SK-N-SH (cell line): ENCODE measurements at regions not wholly inside any gene's neighbourhood (a gene's known extent, or its start where the extent isn't known, plus 50 kb on each side); places are given as distances from the start of the nearest gene placed in this dataset.

Experiments
- CTCF ChIA-PET: fragments of 300-600, 350-600 bp; formaldehyde crosslinking; extraction: SDS; loops from one replicate; lab custom pipeline; 2021; lab: Yijun Ruan, JAX
- POLR2A ChIA-PET: fragments of 350-600 bp; sonication (Branson Sonifier 250); formaldehyde crosslinking; extraction: SDS; loops from one replicate; lab custom pipeline; 2020; ENCODE audit warnings: antibody characterized with exemption, inconsistent platforms; lab: Yijun Ruan, JAX
- DNase-seq: peaks from one replicate; pipeline ENCODE4 v3.0.0; 2012
- H2AFZ ChIP-seq: fragments of 200-600 bp; sonication (generic); 2 replicates; pipeline ENCODE4 v1.8.1; 2016; ENCODE audit warnings: antibody characterized with exemption, mild to moderate bottlenecking, low read depth
- H3F3A ChIP-seq: fragments of 200-600 bp; sonication (generic); replicated peaks from 2 replicates; pipeline ENCODE3; 2016; ENCODE audit warnings: antibody characterized with exemption, mild to moderate bottlenecking; ENCODE audit not compliant: insufficient read depth
- H3K27ac ChIP-seq, 2 experiments: fragments of 200-500 bp in 1 of 2; fragments of 200-600 bp in 1 of 2; sonication (Bioruptor generic) in 1 of 2; sonication (generic), shearing (Covaris generic) in 1 of 2; 2 replicates each; pipeline versions ENCODE4 v1.5.1 to v1.6.1; 2014 to 2016; ENCODE audit warnings: low read depth in 2 of 2, inconsistent platforms in 1 of 2, low read length in 1 of 2, mild to moderate bottlenecking in 1 of 2, mixed read lengths in 1 of 2
- H3K27me3 ChIP-seq: fragments of 200-600 bp; sonication (generic), shearing (Covaris generic); 2 replicates; pipeline ENCODE4 v1.6.1; 2016; ENCODE audit warnings: mixed run types; ENCODE audit not compliant: insufficient read depth
- H3K36me3 ChIP-seq, 2 experiments: fragments of 200-500 bp in 1 of 2; fragments of 200-600 bp in 1 of 2; sonication (Bioruptor generic) in 1 of 2; sonication (generic) in 1 of 2; replicated peaks in 1 of 2; 2 replicates each; pipeline versions ENCODE3 to v1.5.1; 2014 to 2016; ENCODE audit warnings: low read length in 1 of 2, mild to moderate bottlenecking in 1 of 2; ENCODE audit not compliant: insufficient read depth in 2 of 2, control insufficient read depth in 1 of 2
- H3K4me1 ChIP-seq, 2 experiments: fragments of 200-500 bp in 1 of 2; fragments of 200-600 bp in 1 of 2; sonication (Bioruptor generic) in 1 of 2; sonication (generic), shearing (Covaris generic) in 1 of 2; 2 replicates each; pipeline versions ENCODE4 v1.5.1 to v1.6.1; 2014 to 2016; ENCODE audit warnings: low read depth in 1 of 2, low read length in 1 of 2, mixed run types in 1 of 2; ENCODE audit not compliant: insufficient read depth in 2 of 2, control insufficient read depth in 1 of 2
- H3K4me2 ChIP-seq: fragments of 200-600 bp; sonication (generic), shearing (Covaris generic); 2 replicates; pipeline ENCODE4 v1.6.1; 2017; ENCODE audit warnings: mixed run types
- H3K4me3 ChIP-seq, 2 experiments: fragments of 200-500 bp in 1 of 2; fragments of 200-600 bp in 1 of 2; sonication (Bioruptor generic) in 1 of 2; sonication (generic), shearing (Covaris generic) in 1 of 2; 2 replicates each; pipeline versions ENCODE4 v1.5.1 to v1.8.1; 2014 to 2016; ENCODE audit warnings: low read depth in 2 of 2, inconsistent platforms in 1 of 2, low read length in 1 of 2, mild to moderate bottlenecking in 1 of 2, mixed read lengths in 1 of 2, moderate library complexity in 1 of 2
- H3K79me2 ChIP-seq: fragments of 200-600 bp; sonication (generic); 2 replicates; pipeline ENCODE4 v1.8.1; 2017; ENCODE audit warnings: mild to moderate bottlenecking; ENCODE audit not compliant: insufficient read depth
- H3K9ac ChIP-seq: fragments of 200-600 bp; sonication (generic); 2 replicates; pipeline ENCODE4 v1.6.1; 2017; ENCODE audit warnings: mixed run types
- H3K9me2 ChIP-seq: fragments of 200-600 bp; sonication (generic); 2 replicates; pipeline ENCODE4 v1.6.1; 2017; ENCODE audit warnings: mixed run types
- H3K9me3 ChIP-seq: fragments of 200-600 bp; sonication (generic); 2 replicates; pipeline ENCODE4 v1.6.1; 2017; ENCODE audit warnings: mixed run types, mild to moderate bottlenecking, moderate library complexity
- H4K20me1 ChIP-seq: fragments of 200-600 bp; sonication (generic); 2 replicates; pipeline ENCODE4 v1.6.1; 2017; ENCODE audit warnings: mild to moderate bottlenecking, mixed run types; ENCODE audit not compliant: insufficient read depth
- CHD2 ChIP-seq: fragments of 150-350 bp; IDR thresholded peaks from 2 replicates; pipeline ENCODE4 v1.6.1; 2018; ENCODE audit warnings: low read length; ENCODE audit not compliant: partially characterized antibody
- ELF1 ChIP-seq: IDR thresholded peaks from 2 replicates; pipeline ENCODE4 v1.4.0; 2012
- EZH2phosphoT487 ChIP-seq: fragments of 200-600 bp; sonication (generic); IDR thresholded peaks from 2 replicates; pipeline ENCODE4 v1.6.1; 2017; ENCODE audit warnings: low read depth, mixed run types, mild to moderate bottlenecking, antibody characterized with exemption, moderate library complexity, borderline replicate concordance
- FOXJ3 ChIP-seq: sonication (generic); formaldehyde crosslinking; IDR thresholded peaks from 2 replicates; pipeline ENCODE4 v1.5.1; 2020; ENCODE audit warnings: mild to moderate bottlenecking, missing genetic modification reagents
- JUND ChIP-seq: IDR thresholded peaks from 2 replicates; pipeline ENCODE4 v1.4.0; 2012
- MXI1 ChIP-seq: IDR thresholded peaks from 2 replicates; pipeline ENCODE4 v1.6.1; 2012; ENCODE audit warnings: mild to moderate bottlenecking, low read depth, low read length, improper control_type of control experiment
- NFIC ChIP-seq: IDR thresholded peaks from 2 replicates; pipeline ENCODE4 v1.4.0; 2012; ENCODE audit warnings: borderline replicate concordance
- POLR2AphosphoS5 ChIP-seq: IDR thresholded peaks from 2 replicates; pipeline ENCODE4 v1.6.1; 2012; ENCODE audit warnings: low read depth, low read length
- RAD21 ChIP-seq: IDR thresholded peaks from 2 replicates; pipeline ENCODE4 v1.6.1; 2012; ENCODE audit warnings: mild to moderate bottlenecking, low read length
- RCOR1 ChIP-seq: fragments of 150-350 bp; IDR thresholded peaks from 2 replicates; pipeline ENCODE4 v1.6.1; 2017; ENCODE audit warnings: antibody characterized with exemption, low read length
- SIN3A ChIP-seq: IDR thresholded peaks from 2 replicates; pipeline ENCODE4 v1.6.1; 2012; ENCODE audit warnings: low read depth, mild to moderate bottlenecking, low read length, moderate library complexity, borderline replicate concordance
- TAF1 ChIP-seq: IDR thresholded peaks from 2 replicates; pipeline ENCODE4 v1.6.1; 2012; ENCODE audit warnings: low read depth, mild to moderate bottlenecking, low read length, moderate library complexity, borderline replicate concordance
- TCF12 ChIP-seq: IDR thresholded peaks from 2 replicates; pipeline ENCODE4 v1.4.0; 2012
- TEAD4 ChIP-seq: IDR thresholded peaks from 2 replicates; pipeline ENCODE4 v1.4.0; 2012; ENCODE audit warnings: mild to moderate bottlenecking, borderline replicate concordance; ENCODE audit not compliant: insufficient read depth
- YY1 ChIP-seq: IDR thresholded peaks from 2 replicates; pipeline ENCODE4 v1.4.0; 2012; ENCODE audit warnings: low read depth, mild to moderate bottlenecking
- WGBS: methylation state at CpG from one replicate; pipeline ENCODE4 v1.1.6; 2017; ENCODE audit warnings: low lambda C conversion rate; 5-methylcytosine and 5-hydroxymethylcytosine counted together
- TF ChIP-seq, protein P1 (sequence below): IDR thresholded peaks from 2 replicates; pipeline ENCODE4 v1.4.0; 2012; ENCODE audit warnings: low read depth, borderline replicate concordance
- TF ChIP-seq, protein P2 (sequence below): fragments of 150-350 bp; IDR thresholded peaks from 2 replicates; pipeline ENCODE4 v1.6.1; 2016; ENCODE audit warnings: mild to moderate bottlenecking, low read depth, low read length
- TF ChIP-seq, protein P3 (sequence below): IDR thresholded peaks from 2 replicates; pipeline ENCODE4; 2012

DNA sequence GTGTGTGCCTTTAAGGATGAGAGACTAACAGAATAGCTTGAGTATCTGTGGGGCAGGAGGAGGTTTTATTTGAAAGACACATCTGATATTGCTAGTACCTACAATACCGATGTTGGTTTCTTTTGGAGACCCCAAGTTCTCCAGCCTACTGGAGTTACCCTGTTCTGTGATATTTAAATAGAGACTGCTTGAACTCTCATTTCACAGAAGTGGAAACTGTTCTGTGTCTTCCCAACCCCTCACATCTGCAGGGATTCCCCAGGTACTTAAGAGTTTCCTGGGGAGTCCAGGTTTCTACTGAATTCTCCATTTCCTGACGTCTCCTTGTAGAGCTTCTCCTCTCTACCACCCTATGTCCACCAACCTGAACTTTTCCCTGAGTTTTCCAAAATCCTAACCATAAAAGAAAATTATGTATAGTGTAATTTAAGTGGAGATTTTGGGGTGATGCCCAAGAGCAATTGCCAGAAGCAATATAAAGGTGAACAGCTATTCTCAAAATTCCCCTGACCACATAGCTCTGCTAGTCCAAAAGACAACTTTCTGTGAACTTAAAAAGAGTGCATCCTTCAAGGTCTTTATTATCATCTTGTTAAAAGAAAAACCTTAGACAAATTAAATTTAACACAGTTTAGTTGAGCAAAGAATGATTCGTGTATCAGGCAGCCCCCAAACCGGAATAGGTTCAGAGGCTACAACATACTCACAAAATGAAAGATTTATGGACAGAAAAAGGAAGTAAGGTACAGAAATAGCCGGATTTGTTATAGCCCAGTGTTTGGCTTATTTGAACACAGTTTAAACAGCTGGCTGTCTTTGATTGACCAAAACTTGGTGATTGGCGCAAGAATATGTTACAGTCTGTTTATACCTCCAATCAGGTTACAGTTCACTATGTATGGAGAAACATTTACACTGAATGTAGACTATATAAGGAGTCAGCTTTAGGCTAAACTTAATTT, 373.4 kb downstream of the NUAK1 start:
- Histone ChIP-seq H3K9me3 (no peaks in the 10 kb centered on the region), H3K4me2 (no peak overlapping the region), H3K4me1 (peaks cover 0 to 8% of the 10 kb centered on the region in 2 experiments; a peak in 1 of 4 replicates), H3F3A (peaks cover 13% of the 10 kb centered on the region), H4K20me1 (no peaks in the 10 kb centered on the region), H3K4me3 (no peak overlapping the region), H3K36me3 (no peaks in the 10 kb centered on the region), H3K9ac (no peak overlapping the region)
- TF ChIP-seq SIN3A, result no peak
- no peak for TF ChIP-seq RCOR1
- no peak for TF ChIP-seq FOXJ3 (CRISPR knock-in tag)
- no peak for TF ChIP-seq POLR2AphosphoS5
- no peak for TF ChIP-seq JUND
- TF ChIP-seq CHD2, result no peak
- no peak for TF ChIP-seq TCF12
- no peak for TF ChIP-seq TEAD4
- no peak for TF ChIP-seq EZH2phosphoT487
- TF ChIP-seq, protein P1, sequence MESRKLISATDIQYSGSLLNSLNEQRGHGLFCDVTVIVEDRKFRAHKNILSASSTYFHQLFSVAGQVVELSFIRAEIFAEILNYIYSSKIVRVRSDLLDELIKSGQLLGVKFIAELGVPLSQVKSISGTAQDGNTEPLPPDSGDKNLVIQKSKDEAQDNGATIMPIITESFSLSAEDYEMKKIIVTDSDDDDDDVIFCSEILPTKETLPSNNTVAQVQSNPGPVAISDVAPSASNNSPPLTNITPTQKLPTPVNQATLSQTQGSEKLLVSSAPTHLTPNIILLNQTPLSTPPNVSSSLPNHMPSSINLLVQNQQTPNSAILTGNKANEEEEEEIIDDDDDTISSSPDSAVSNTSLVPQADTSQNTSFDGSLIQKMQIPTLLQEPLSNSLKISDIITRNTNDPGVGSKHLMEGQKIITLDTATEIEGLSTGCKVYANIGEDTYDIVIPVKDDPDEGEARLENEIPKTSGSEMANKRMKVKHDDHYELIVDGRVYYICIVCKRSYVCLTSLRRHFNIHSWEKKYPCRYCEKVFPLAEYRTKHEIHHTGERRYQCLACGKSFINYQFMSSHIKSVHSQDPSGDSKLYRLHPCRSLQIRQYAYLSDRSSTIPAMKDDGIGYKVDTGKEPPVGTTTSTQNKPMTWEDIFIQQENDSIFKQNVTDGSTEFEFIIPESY, result no peak
- TF ChIP-seq NFIC, result no peak
- TF ChIP-seq ELF1, result no peak
- TF ChIP-seq MXI1, result no peak
- no peak for TF ChIP-seq TAF1
- TF ChIP-seq, protein P2, sequence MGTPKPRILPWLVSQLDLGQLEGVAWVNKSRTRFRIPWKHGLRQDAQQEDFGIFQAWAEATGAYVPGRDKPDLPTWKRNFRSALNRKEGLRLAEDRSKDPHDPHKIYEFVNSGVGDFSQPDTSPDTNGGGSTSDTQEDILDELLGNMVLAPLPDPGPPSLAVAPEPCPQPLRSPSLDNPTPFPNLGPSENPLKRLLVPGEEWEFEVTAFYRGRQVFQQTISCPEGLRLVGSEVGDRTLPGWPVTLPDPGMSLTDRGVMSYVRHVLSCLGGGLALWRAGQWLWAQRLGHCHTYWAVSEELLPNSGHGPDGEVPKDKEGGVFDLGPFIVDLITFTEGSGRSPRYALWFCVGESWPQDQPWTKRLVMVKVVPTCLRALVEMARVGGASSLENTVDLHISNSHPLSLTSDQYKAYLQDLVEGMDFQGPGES, result no peak
- TF ChIP-seq YY1, result no peak
- TF ChIP-seq RAD21, result no peak
- TF ChIP-seq, protein P3, sequence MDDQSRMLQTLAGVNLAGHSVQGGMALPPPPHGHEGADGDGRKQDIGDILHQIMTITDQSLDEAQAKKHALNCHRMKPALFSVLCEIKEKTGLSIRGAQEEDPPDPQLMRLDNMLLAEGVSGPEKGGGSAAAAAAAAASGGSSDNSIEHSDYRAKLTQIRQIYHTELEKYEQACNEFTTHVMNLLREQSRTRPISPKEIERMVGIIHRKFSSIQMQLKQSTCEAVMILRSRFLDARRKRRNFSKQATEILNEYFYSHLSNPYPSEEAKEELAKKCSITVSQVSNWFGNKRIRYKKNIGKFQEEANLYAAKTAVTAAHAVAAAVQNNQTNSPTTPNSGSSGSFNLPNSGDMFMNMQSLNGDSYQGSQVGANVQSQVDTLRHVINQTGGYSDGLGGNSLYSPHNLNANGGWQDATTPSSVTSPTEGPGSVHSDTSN, result no peak
- TF ChIP-seq, all 33 proteins: peak for 0
- H3K27ac ChIP-seq, result no peak overlapping the region
- no peaks in the 10 kb centered on the region for H3K27me3 ChIP-seq
- no peak overlapping the region for H2AFZ ChIP-seq
- no peaks in the 10 kb centered on the region for H3K9me2 ChIP-seq
- DNase-seq, result no peak
- no peaks in the 10 kb centered on the region for H3K79me2 ChIP-seq
- 62% methylated on average over 6 of the region's 6 CpGs for WGBS
- POLR2A ChIA-PET, result no interaction called here
- CTCF ChIA-PET, result no interaction called here
